ENCODE measurements at regions not wholly inside any gene's neighbourhood (a gene's known extent, or its start where the extent isn't known, plus 50 kb on each side); places are given as distances from the start of the nearest gene placed in this dataset.

- TF ChIP-seq EZH2 (IDR thresholded peaks at IDR 0.05; ENCODE audit: low read length, missing control alignments) (no peak), CTCF (conservative IDR thresholded peaks at IDR 0.05 in 1 of 2, IDR thresholded peaks at IDR 0.05 in 1 of 2; ENCODE audit: low read depth in 1 of 2, low read length in 2 of 2) (no peak)
Observed at GRCh38 chr7:28240481-28240880, 59.9 kb upstream of the JAZF1 start.
